ENCODE measurements at regions not wholly inside any gene's neighbourhood (a gene's known extent, or its start where the extent isn't known, plus 50 kb on each side); places are given as distances from the start of the nearest gene placed in this dataset.
"Not testable (repeated sequence)": the region's sequence is repeated elsewhere in the genome, so short reads cannot be mapped to it uniquely, and the experiment has no call there.

DNA sequence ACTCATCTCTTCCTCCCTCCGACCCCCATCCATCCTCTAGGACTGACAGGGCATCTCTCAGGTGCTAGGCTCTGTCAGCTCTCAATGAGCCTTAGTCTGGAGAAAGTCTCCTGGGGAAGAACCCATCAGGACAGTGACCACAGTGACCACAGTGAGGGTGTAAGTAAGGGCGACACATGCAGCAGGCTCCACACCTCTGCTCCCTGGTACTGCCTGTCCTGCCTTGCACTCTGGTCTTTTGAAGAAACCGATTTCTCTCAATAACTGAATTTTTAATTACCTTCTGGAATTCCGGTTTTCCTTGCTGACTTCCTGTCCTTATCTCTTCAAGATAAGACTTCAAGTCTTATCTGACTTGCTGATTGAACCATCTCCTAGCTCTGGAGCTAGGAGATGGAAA is 190.2 kb downstream of the ACTR3B start:
- DNase-seq (ENCODE audit: low spot score): no peak

- no peak for DNase-seq (ENCODE audit: low spot score)
Measured at GRCh38 chr7:152956006-152956405, 196.5 kb downstream of the ACTR3B start.

DNA sequence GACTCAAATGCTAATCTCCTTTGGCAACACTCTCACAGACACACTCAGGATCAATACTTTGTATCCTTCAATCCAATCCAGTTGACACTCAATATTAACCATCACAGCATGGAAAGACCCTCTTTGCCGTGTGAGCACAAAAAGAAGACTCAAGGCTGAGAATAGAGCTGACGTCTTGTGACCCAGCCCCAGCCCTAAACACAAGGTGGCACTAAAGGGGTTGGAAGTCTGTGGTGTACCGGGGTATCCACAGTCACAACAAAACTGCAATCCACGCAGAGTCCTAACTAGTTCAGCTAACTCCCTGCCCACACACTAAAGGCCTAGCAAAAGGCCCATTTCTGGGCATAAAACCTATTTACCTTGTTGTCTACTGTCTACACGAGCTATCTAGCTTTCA is 200.1 kb downstream of the ACTR3B start:
- no peak for DNase-seq (ENCODE audit: low spot score)

DNA sequence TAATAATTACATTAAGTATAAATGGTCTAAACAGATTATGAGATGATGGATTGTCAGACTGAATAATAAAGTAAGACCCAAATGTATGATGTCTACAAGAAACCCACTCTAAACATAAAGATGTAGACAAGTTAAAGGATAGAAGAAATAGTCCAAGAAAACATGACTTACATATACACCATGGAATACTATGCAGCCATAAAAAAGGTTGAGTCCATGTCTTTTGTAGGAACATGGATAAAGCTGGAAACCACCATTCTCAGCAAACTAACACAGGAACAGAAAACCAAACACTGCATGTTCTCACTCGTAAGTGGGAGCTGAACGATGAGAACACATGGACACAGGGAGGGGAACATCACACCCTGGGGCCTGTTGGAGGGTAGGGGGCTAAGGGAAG is 202.2 kb downstream of the ACTR3B start:
- not testable (repeated sequence) for DNase-seq (ENCODE audit: low spot score)

DNA sequence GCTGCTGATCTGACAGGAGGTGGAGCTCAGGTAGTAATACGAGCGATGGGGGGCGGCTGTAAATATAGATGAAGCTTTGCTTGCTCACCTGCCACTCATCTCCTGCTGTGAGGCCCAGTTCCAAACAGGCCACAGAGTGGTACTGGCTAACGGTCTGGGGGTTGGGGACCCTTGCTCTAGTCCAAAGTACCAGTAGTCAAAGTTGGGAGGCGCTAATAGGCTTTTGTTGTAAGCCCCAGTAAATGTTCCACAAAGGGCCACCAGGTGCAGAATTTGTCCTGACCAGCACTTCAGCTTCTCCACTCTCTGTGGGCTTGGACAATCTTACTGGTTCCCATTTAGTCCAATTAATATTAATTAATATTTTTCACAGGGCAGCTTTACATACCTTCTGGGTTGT is 206.6 kb downstream of the ACTR3B start:
- no peak for DNase-seq (ENCODE audit: low spot score)

GRCh38 chr7:152967958-152968357 is 208.4 kb downstream of the ACTR3B start:
- no peak for DNase-seq (ENCODE audit: low spot score)

DNA sequence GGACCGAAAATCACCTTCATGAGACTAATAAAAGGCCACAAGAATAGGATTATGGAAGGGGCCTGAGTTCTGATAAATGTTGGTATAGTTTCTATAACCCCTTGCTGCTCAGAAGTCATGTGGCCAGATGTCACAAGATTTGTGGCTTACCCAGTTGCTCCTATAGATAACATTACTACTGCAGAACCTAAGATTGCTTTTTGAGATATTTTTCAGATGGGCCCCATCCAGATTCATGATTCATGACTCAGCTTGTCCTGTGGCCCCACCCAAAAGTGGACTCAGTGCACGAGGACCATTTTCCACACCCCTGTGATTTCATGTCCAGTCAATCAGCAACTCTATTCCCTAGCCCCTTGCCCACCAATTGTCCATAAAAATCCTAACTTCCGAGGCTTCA is 209.0 kb downstream of the ACTR3B start:
- no peak for DNase-seq (ENCODE audit: low spot score)

DNA sequence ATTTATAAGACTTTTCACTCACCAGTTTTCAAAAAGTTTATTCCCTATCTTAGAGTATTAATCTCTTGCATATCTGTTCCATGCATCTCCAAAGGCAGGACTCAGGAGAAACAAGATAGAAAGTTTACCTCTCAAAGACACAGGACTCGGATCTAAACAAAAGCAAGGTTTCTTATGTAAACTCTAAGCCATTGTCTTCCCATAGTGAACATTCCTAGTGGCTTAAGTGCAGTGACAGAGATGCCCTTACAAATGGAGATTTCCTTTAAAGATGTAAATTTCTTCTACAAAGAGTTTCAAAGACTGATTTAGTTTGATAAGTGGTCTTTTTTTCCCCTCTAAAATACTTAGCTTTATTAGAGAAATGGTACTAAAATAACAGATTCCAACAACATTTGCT is 209.8 kb downstream of the ACTR3B start:
- DNase-seq (ENCODE audit: low spot score): no peak

GRCh38 chr7:152969839-152970238 is 210.3 kb downstream of the ACTR3B start:
- no peak for DNase-seq (ENCODE audit: low spot score)

DNA sequence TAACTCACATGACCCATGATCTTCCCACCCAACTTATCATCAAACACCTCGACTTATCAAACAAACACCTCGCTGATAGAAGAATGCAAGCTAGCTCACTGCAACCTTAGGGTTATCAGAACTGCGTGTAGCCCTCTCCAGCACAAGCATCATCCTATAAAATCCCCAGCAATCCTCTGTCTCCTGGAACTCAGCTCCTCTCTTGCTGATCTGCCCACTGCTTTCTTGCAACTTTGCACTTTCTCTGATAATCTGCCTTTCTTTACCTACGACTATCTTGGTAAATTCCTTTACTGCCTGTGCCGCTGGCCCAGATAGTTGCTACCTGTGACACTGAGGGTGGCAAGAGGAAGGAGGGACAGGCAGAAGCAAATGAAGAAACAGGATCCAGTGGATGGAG is 210.9 kb downstream of the ACTR3B start:
- DNase-seq (ENCODE audit: low spot score): no peak

- DNase-seq (ENCODE audit: low spot score): no peak
Measured at GRCh38 chr7:152974577-152974976, 215.0 kb downstream of the ACTR3B start.

- no peak for DNase-seq (ENCODE audit: low spot score)
Measured at GRCh38 chr7:152975076-152975475, 215.5 kb downstream of the ACTR3B start.

GRCh38 chr7:152979376-152979775 is 219.8 kb downstream of the ACTR3B start:
- DNase-seq (ENCODE audit: low spot score): no peak

DNA sequence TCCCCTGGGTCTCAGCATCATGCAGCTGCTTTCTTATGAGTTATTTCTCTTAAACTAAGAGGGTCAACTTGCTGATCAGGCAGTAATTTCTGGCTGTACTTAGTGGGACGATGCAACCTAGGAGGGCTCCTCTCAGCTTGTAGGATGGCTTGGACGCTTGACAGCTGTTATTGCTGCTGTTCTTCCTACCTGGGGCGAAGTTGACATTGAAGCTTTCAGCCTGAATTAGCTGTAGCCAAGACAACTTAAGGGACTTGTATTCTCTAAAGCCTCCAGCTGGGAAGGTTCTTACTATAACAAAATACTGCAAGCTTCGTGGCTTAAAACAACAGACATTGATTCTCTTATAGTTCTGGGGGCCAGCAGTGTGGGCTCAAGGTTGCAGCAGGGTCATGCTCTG is 224.9 kb downstream of the ACTR3B start:
- DNase-seq (ENCODE audit: low spot score): no peak

GRCh38 chr7:152986376-152986775 is 226.8 kb downstream of the ACTR3B start:
- no peak for DNase-seq (ENCODE audit: low spot score)

DNA sequence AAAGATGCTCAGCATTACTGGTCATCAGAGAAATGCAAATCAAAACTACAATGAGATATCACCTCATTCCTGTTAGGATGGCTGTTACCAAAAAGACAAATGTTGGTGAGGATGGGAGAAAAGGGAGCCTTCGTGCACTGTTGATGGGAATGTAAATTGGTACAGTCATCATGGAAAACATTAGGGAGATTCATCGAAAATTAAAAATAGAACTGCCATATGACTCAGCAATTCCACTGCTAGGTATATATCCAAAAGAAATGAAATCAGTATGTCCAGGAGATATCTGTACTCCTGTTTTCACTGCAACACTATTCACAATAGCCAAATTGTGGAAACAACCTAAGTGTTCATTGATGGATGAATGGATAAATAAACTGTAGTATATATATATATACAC is 228.1 kb downstream of the ACTR3B start:
- DNase-seq (ENCODE audit: low spot score): no peak

- DNase-seq (ENCODE audit: low spot score): no peak
Measured at GRCh38 chr7:152989889-152990380, 230.4 kb downstream of the ACTR3B start.

DNA sequence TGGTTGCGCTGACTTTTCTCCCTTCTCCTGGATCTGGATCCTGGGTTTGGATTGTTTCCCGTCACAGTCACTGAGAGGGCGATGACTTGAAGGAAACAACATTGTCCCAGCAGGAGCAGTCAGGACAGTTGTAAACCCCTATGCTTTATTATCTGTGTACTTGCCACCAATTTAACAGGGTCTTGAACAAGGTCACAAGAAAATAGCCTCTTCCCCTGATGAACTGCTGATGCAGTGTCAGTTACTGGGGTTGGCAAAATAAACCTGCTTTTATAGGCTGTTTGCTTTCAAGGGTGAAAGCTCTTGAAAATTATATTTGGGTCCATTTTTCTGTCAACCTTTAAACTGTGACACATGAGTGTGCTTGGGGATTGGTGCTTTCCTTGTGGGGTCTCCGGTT is 238.9 kb downstream of the ACTR3B start:
- DNase-seq (ENCODE audit: low spot score): no peak

GRCh38 chr7:153002115-153002514 is 242.6 kb downstream of the ACTR3B start:
- DNase-seq (ENCODE audit: low spot score): no peak

DNA sequence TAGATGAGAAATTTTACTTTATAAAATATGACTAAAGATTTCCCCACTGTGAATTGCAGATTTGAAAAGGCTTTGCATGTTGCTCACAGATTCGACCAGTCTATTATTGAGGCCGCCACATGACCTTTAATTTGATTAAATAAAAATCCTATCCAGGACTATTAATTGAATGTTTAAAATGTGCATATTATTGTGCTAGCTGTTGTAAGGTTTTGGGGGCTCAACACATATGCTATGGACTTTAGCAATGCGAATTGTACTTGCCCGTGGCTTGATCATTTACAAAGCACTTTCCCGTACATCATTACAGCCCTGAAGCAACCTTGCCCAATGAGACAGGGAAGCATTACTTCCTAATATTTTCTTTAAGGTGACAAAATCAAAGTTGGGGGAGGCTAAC is 243.0 kb downstream of the ACTR3B start:
- DNase-seq (ENCODE audit: low spot score): no peak

DNA sequence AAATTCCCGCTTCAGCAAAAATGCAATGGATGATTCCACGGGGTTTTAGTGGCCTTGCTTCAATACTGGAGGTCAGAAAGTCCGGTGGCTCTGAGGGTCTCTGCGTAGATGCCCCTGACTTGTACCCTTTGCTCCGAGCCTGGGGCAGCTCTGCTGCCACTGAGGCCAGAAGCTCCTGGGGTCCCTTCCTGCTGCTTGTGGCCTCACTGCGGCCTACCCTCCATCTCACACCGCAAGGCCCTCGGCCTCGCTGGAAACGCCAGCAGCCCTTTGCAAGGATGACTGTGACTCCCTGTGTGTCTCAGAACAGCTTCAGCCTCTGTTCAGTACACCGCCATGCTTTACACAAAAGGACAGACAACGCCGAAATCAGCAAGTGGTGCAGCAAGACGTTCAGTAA is 244.8 kb downstream of the ACTR3B start:
- no peak for DNase-seq (ENCODE audit: low spot score)

GRCh38 chr7:153005750-153006435 is 246.3 kb downstream of the ACTR3B start:
- DNase-seq (ENCODE audit: low spot score): no peak

DNA sequence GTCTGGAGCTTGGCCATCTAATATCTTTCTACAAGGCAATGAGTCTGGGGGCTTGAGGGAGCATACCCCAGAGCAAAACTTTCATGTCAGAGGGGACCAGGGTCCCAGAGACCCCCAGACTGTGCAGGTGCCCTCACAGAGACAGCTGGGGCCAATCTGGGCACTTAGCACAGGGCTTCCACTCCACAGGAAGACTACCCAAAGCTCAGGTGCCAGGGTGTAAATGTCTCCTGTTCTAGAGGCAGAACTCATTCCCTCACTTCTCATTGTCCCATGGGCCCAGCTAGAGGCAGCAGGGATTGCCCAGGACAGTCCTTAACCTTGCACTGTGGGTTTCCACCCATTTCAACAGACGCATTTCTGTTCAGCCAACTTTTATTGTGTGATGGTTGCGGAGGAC is 246.9 kb downstream of the ACTR3B start:
- no peak for DNase-seq (ENCODE audit: low spot score)

DNA sequence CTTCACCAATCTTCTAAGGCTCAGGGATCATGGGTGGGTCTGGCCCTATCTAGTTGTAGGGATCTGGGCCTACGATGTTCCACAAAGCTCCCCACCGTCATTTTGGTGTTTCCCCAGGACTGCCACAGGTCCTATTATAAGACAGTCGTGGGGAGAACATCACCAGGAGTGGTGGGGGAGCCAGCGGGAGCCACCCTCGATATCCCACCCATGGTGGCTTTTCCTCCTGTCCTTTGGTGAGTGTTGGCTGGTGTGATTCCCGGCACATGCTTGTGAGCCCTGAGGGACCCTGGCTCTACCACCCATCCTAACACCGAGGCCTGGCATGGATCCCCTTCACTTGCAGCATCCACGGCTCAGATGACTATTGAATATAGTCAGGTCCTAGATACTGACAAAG is 247.4 kb downstream of the ACTR3B start:
- DNase-seq (ENCODE audit: low spot score): no peak

DNA sequence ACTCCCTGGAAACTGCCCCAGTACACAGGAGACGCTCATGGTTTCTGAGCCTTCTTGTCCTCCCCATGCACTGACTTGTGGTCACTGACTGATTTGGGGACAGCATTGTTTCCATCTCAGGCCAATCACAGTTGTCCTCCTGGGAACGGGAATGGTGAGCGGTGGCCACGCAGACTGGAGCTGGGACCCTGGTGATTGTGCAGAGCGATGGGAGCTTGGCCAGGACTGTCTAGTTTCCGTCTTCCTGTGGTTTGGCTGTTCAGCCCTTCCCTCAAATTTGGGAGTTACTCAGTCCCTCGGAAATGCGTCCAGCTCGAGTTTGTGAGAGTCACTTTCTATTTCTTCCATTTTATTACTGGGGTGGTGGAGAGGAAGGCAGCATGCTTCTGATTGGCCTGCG is 250.9 kb downstream of the ACTR3B start:
- no peak for DNase-seq (ENCODE audit: low spot score)
